Stimulated activated CD8-positive, alpha-beta memory T cell treated with anti-CD3 and anti-CD28 coated beads, Interleukin-4, amount 100 ng/mL, for 1 hour (primary cell): ENCODE measurements at regions not wholly inside any gene's neighbourhood (a gene's known extent, or its start where the extent isn't known, plus 50 kb on each side); places are given as distances from the start of the nearest gene placed in this dataset.
"Not testable (repeated sequence)": the region's sequence is repeated elsewhere in the genome, so short reads cannot be mapped to it uniquely, and the experiment has no call there.

Experiments
- DNase-seq, 2 donors: peaks; one replicate each; pipeline ENCODE4 v3.0.0-alpha.2; 2020; ENCODE audit warnings: low read depth in 2 of 2, low spot score in 1 of 2

DNA sequence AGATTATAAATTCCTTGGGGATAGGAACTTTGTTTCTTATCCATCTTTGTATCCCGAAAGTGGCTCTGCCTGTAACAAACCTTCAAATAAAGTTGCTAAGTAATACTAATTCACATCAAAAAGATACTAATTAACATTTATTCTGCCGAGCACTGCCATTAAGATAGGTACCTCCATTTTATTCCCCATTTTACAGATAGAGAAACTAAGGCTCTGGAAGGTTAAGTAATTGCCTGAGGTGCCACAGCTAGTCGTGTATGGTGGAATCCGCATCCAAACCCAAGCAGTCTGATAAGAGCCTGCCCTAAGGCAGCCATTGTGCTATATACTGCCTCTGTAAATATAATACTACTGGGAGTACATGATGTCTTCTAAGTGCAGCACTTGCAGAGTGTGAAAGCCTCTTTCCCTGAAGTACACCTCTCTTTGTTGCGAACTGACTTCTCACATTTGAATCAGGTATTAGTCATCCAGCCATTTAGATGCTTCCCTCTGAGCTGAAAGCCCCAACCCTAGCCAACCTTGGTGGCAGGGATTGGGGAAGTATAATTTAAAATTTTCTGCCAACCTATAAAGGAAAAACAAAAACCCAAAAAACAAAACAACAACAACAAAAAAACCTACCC lies 78.5 kb upstream of the CHD2 start:
- DNase-seq: no peak

DNA sequence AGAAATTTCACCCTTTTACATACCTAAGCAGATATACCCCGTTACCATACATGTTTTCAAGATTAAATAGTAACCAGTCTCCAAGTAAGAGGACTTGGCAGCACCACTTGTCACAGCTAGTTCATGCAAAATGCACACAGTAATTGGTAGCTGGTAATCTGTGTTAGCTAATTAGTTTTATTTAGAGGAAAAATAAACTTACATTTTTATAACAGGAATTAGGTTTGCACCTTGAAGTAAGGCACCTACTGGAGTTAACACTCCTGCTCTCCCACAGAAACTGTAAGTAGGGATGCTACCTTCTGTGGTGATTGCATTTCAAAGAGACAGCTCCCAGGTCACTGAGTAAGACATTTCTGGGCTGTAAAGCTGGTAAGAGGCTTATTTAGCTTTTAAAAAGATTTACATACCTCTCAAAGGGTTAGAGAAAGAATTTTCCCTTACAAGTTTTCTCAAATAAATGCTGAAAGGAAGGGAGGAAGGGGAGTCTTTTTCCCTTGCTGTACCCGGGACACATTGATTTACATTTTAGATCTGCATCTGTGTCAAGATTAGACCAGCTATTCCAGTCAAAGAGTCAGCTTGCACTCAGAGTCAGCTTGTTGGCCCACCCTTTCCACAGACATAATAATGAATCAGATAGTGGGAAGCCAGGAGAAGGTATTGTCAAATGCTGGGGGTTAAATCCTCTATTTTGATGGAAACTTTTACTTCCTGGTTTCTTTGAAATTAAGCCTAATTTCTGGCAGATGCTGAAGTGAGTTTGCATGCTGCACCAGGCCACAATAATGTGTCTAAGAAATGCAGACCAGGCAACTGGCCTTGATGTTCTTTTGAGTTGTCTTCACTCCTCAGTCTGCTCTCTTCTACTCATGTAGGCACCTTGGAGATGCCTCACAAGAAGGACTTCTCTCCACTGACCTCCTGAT lies 77.6 kb upstream of the CHD2 start:
- no peak for DNase-seq

- no peak for DNase-seq
These were observed 74.1 kb upstream of the CHD2 start for GRCh38 chr15:92825985-92826384.

DNA sequence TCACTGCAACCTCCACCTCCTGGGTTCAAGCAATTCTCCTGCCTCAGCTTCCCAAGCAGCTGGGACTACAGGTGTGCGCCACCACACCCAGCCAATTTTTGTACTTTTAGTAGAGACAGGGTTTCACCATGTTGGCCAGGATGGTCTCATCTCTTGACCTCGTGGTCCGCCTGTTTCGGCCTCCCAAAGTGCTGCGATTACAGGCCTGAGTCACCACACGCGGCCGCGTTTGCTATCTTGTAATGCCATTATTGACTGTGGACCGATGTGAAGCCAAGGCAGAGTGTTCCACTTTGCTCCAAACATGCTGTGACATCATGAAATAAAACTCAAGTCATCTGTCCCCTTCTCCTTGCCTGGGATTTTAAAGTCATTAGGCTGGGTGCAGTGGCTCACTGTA lies 72.1 kb upstream of the CHD2 start:
- DNase-seq: not testable (repeated sequence)

- no peak for DNase-seq
These were observed 70.2 kb upstream of the CHD2 start for GRCh38 chr15:92829875-92830274.

DNA sequence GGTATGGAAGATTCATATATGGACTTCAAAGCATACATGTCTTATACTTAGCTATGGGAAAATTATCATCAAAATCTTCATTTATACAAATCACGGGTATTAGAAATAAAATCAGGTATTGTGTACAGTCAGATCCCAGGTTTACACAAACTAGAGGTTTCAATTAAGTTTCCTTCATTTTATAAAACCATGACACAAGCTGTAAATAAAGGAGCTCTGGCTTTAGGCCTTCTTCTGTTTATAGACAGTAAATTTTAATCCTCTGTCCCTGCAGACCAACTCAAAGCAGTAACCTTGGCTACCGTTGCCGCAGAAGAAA lies 68.8 kb upstream of the CHD2 start:
- DNase-seq: no peak

DNA sequence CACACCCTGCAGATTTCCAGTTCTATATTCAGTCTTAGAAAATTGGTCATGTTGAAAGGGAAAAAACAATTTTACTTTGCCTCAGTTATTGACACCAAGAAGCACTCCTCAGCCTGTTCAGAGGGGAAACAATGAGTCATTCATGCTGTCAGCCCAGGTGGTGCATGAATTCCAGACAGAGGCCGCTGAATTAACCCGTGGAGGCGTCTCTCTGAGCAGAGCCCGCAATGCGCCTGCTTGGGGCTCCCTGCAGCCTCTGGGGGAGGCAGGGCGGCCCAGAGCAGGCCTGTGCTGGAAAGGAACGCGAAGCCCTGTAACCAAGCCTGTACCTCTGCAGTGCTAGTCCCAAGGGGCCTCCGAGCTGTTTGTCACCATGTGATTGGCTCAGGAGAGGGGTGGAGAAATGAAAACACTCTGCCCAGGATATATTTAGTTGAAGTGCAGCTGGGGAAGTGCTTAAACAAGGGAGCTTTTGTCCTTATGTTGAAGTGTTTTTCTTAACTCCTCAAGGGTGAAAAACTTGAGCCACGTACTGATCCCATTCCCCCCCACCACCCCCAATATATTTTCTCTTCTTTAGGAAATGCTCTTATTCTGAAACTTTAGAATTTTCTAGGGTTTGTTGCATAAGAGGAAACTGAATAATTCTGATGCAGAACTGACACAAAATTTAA lies 68.3 kb upstream of the CHD2 start:
- peak; percentile 62 to 85 for DNase-seq

- DNase-seq: no peak
These were observed 67.1 kb upstream of the CHD2 start for GRCh38 chr15:92833106-92833433.

- DNase-seq: no peak
These were observed 66.4 kb upstream of the CHD2 start for GRCh38 chr15:92833493-92834271.

- no peak for DNase-seq
These were observed 60.4 kb upstream of the CHD2 start for GRCh38 chr15:92839696-92840095.

DNA sequence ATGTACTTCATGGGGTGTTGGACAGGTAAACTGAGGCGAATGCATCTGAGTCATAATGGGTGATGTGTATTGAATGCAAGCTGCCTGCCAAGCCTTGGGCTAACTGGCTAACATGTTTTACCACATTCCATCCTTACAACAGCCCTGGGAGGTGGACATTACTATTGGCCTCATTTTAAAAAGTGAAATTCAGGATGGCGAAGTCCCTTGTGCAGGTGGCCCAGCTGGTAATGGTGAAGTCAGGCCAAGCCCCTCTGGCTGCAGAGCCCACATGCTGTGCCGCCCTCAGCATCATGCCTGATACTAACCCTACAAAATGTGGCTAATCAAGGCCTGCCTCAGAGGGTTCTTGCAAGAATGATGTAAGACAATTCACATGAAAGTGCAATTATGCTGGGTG lies 60.0 kb upstream of the CHD2 start:
- no peak for DNase-seq

DNA sequence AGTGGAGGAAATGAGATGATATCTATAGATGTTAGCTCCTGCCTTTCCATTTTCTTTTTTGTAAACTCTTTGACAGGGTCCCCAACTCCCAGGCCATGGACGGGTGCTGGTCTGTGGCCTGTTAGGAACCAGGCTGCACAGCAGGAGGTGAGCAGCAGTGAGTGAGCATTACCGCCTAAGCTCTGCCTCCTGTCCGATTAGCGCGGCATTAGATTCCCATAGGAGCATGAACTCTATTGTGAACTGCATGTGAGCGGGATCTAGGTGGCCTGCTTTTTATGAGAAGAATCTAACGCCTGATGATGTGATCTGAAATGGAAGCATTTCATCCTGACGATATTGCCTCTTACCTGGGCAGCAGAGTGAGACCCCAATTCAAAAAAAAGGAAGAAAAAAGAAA lies 56.8 kb upstream of the CHD2 start:
- no peak for DNase-seq

- DNase-seq: no peak
These were observed 56.3 kb upstream of the CHD2 start for GRCh38 chr15:92843814-92844213.

DNA sequence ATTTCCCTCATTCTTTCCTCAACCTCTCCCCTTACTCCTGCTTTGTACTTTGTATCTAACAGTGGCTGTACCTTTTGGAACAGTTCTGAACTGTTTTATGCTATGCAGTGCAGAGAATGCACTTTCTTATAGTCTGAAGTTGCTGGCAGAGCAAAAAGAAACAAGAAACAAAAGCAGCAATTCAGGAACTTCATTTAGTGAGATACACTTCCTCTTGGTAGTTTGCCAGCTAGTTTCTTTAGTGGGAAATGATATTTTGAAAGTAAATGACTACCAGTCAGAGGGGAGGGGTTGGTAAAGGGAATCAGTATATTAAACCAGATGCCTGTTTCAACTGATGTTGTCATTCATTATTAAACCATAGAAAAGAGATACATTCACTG lies 55.0 kb upstream of the CHD2 start:
- no peak for DNase-seq

DNA sequence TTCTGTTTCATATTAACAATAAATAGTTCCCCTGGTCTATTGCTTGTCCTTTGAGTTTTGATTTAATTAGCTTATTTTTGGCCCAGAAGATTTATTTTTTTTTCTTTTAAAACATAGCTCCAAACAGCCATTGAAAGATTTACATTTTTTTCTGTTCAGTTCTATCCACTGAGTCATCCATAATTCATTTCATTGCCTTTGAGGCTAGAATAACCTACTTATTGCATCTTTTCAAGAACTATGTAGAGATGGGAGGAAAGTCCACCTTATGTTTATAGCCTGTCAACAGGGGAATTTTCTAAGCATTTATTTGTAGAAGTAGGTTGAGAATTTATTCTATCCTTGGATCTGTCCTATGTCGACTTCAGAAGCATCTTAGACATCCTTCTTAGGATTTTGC lies 53.4 kb upstream of the CHD2 start:
- DNase-seq: no peak

DNA sequence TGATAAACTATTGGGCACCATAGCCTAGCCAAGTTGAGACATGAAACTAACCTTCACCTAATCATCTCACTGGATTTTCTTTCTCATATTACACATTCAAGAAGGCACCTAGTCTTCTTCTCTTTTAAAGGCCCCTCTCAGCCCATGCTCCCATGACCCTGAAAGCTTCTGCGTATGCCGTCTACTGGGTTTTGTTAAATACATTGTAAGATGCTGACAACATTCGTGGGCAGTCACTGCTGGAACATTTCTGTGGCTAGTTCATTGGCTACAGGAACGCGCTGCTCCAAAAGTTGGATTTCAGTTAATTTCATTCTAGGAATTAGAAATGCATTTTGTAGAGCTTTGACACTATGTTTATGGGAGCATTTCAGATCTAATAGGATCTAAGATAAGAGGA lies 52.3 kb upstream of the CHD2 start:
- no peak for DNase-seq

DNA sequence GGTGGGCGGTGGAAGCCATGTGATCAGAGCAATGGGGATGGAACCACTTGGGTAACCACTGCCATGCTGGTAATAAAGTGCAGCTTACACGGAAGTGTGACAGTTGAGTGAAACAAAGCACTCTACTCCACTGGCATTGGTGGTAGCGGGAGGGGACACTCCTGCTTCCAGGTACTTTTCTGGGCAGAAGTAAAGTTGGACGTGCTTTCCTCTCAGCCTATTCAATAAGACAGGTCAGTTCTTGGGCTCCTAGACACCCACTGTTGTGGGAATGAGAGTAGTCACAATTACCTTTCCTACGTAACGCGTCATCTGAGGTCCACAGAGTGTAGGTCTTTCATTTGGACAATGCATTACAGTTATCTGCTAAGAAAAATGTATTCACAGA lies 51.7 kb upstream of the CHD2 start:
- DNase-seq: no peak

GRCh38 chr15:92848852-92849598 lies 51.1 kb upstream of the CHD2 start:
- no peak for DNase-seq

GRCh38 chr15:92850218-92850617 lies 49.9 kb upstream of the CHD2 start:
- not testable (repeated sequence) for DNase-seq
